Endothelial cell of umbilical vein (primary cell): ENCODE measurements at regions not wholly inside any gene's neighbourhood (a gene's known extent, or its start where the extent isn't known, plus 50 kb on each side); places are given as distances from the start of the nearest gene placed in this dataset.

Experiments
- CTCF ChIP-seq, 2 donors: IDR thresholded peaks; 1 replicate in 1 of 2; 2 replicates in 1 of 2; pipeline ENCODE4 v1.5.1; 2011; ENCODE audit warnings: low read length in 2 of 2, mild to moderate bottlenecking in 2 of 2, moderate library complexity in 2 of 2, control low read depth in 1 of 2, inconsistent platforms in 1 of 2, low read depth in 1 of 2; ENCODE audit not compliant: insufficient read depth in 1 of 2; ENCODE audit errors: extremely low read depth in 1 of 2
- GATA2 ChIP-seq: IDR thresholded peaks from 2 replicates; pipeline ENCODE4 v1.7.0; 2011; ENCODE audit warnings: low read depth, mild to moderate bottlenecking, moderate library complexity, mixed read lengths, low read length; ENCODE audit not compliant: insufficient read length, insufficient read depth

GRCh38 chr15:69612112-69612511 is 159.5 kb downstream of the RPLP1 start:
- TF ChIP-seq CTCF (IDR thresholded peaks at IDR 0.05; ENCODE audit: extremely low read depth in 1 of 2, insufficient read depth in 1 of 2, low read depth in 1 of 2, low read length in 2 of 2), result no peak
- no peak for TF ChIP-seq GATA2
